ENCODE measurements at regions not wholly inside any gene's neighbourhood (a gene's known extent, or its start where the extent isn't known, plus 50 kb on each side); places are given as distances from the start of the nearest gene placed in this dataset.
"Not testable (repeated sequence)": the region's sequence is repeated elsewhere in the genome, so short reads cannot be mapped to it uniquely, and the experiment has no call there.

GRCh38 chr1:862601-863000 lies 61.1 kb upstream of the SAMD11 start:
- not testable (repeated sequence) for TF ChIP-seq EZH2 (IDR thresholded peaks at IDR 0.05; ENCODE audit: low read depth, unreplicated experiment); POLR2AphosphoS5 (IDR thresholded peaks at IDR 0.05; ENCODE audit: low read depth); CTCF (conservative IDR thresholded peaks at IDR 0.05; ENCODE audit: low read depth in 2 of 2); REST (IDR thresholded peaks at IDR 0.05; ENCODE audit: unreplicated experiment); EZH2phosphoT487 (IDR thresholded peaks at IDR 0.05; ENCODE audit: unreplicated experiment); CREB1 (CRISPR knock-in tag; IDR thresholded peaks at IDR 0.05; ENCODE audit: low read depth); ETS1 (IDR thresholded peaks at IDR 0.05); STAT1 (IDR thresholded peaks at IDR 0.05; ENCODE audit: unreplicated experiment); ZNF331 (CRISPR knock-in tag; IDR thresholded peaks at IDR 0.05; ENCODE audit: low read depth); NANOG (IDR thresholded peaks at IDR 0.05; ENCODE audit: borderline replicate concordance)
